Erythroblast (primary cell): ENCODE measurements at regions not wholly inside any gene's neighbourhood (a gene's known extent, or its start where the extent isn't known, plus 50 kb on each side); places are given as distances from the start of the nearest gene placed in this dataset.
"Not testable (repeated sequence)": the region's sequence is repeated elsewhere in the genome, so short reads cannot be mapped to it uniquely, and the experiment has no call there.

ENCODE experiments used
- GATA1 ChIP-seq: IDR thresholded peaks from 2 replicates; pipeline ENCODE4 v1.6.1; 2011; ENCODE audit warnings: low read depth, mild to moderate bottlenecking, control low read depth, low read length, moderate library complexity
- POLR2A ChIP-seq: IDR thresholded peaks from 2 replicates; pipeline ENCODE4 v1.6.1; 2011; ENCODE audit warnings: mild to moderate bottlenecking, low read length

DNA sequence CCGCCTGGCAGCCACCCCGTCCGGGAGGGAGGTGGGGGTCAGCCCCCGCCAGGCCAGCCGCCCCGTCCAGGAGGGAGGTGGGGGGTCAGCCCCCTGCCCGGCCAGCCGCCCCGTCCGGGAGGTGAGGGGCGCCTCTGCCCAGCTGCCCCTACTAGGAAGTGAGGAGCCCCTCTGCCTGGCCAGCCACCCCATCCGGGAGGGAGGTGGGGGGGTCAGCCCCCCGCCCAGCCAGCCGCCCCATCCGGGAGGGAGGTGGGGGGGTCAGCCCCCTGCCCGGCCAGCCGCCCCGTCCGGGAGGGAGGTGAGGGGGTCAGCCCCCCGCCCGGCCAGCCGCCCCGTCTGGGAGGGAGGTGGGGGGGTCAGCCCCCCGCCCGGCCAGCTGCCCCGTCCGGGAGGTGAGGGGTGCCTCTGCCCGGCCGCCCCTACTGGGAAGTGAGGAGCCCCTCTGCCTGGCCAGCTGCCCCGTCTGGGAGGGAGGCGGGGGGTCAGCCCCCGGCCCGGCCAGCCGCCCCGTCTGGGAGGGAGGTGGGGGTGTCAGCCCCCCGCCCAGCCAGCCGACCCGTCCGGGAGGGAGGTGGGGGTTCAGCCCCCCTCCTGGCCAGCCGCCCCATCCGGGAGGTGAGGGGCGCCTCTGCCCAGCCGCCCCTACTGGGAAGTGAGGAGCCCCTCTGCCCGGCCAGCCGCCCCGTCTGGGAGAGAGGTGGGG is 476.6 kb downstream of the MID1IP1 start:
- not testable (repeated sequence) for TF ChIP-seq POLR2A, GATA1
